Loucy (cell line): ENCODE measurements at regions not wholly inside any gene's neighbourhood (a gene's known extent, or its start where the extent isn't known, plus 50 kb on each side); places are given as distances from the start of the nearest gene placed in this dataset.

Experiments used
- H2AFZ ChIP-seq: fragments of 200-600 bp; sonication (generic); 2 replicates; pipeline ENCODE4 v1.6.0; 2016; ENCODE audit warnings: antibody characterized with exemption, mild to moderate bottlenecking, low read length, moderate library complexity
- H3F3A ChIP-seq: fragments of 200-600 bp; 2 replicates; pipeline ENCODE4 v1.6.0; 2016; ENCODE audit warnings: antibody characterized with exemption, low read depth, mild to moderate bottlenecking
- H3K27me3 ChIP-seq: fragments of 200-600 bp; sonication (generic); 2 replicates; pipeline ENCODE4 v1.6.1; 2014; ENCODE audit warnings: low read length, mild to moderate bottlenecking; ENCODE audit not compliant: insufficient read depth, poor library complexity, severe bottlenecking
- H3K36me3 ChIP-seq: fragments of 200-600 bp; sonication (generic); 2 replicates; pipeline ENCODE4 v1.6.1; 2016; ENCODE audit warnings: low read length; ENCODE audit not compliant: insufficient read depth
- H3K4me1 ChIP-seq: fragments of 200-600 bp; sonication (generic); 2 replicates; pipeline ENCODE4 v1.5.1; 2014; ENCODE audit warnings: low read length, mild to moderate bottlenecking; ENCODE audit not compliant: insufficient read depth, poor library complexity, severe bottlenecking
- H3K4me2 ChIP-seq: fragments of 200-600 bp; sonication (generic); 2 replicates; pipeline ENCODE4 v1.6.0; 2014; ENCODE audit warnings: antibody characterized with exemption, low read length, low read depth, mild to moderate bottlenecking; ENCODE audit not compliant: poor library complexity, severe bottlenecking
- H3K4me3 ChIP-seq: fragments of 200-600 bp; sonication (generic); 2 replicates; pipeline ENCODE4 v1.5.1; 2014; ENCODE audit warnings: low read length, mild to moderate bottlenecking, mixed read lengths; ENCODE audit not compliant: poor library complexity, severe bottlenecking
- H3K79me2 ChIP-seq: fragments of 200-600 bp; sonication (generic); 2 replicates; pipeline ENCODE4 v1.6.1; 2014; ENCODE audit warnings: low read length; ENCODE audit not compliant: insufficient read depth
- H3K9ac ChIP-seq: fragments of 200-600 bp; sonication (generic); 2 replicates; pipeline ENCODE4 v1.6.0; 2014; ENCODE audit warnings: mild to moderate bottlenecking, low read depth, low read length, moderate library complexity; ENCODE audit not compliant: poor library complexity, severe bottlenecking
- H3K9me2 ChIP-seq: fragments of 200-600 bp; sonication (generic); replicated peaks from 2 replicates; pipeline ENCODE4 v1.6.1; 2016; ENCODE audit warnings: low read depth, low read length, mixed read lengths
- H3K9me3 ChIP-seq: fragments of 200-600 bp; sonication (generic); 2 replicates; pipeline ENCODE4 v1.6.1; 2014; ENCODE audit warnings: mild to moderate bottlenecking, antibody characterized with exemption, low read length, low read depth; ENCODE audit not compliant: insufficient read depth
- H4K20me1 ChIP-seq: fragments of 200-600 bp; sonication (generic); 2 replicates; pipeline ENCODE4 v1.6.0; 2014; ENCODE audit warnings: antibody characterized with exemption, low read length, mild to moderate bottlenecking; ENCODE audit not compliant: insufficient read depth, poor library complexity, severe bottlenecking
- CTCF ChIP-seq: fragments of 200-600 bp; sonication (generic); conservative IDR thresholded peaks from 2 replicates; pipeline ENCODE4 v1.5.1; 2014; ENCODE audit warnings: mild to moderate bottlenecking, antibody characterized with exemption, low read length
- EZH2phosphoT487 ChIP-seq: fragments of 200-600 bp; IDR thresholded peaks from 2 replicates; pipeline ENCODE4 v1.6.1; 2018; ENCODE audit warnings: antibody characterized with exemption, mild to moderate bottlenecking, moderate library complexity, borderline replicate concordance

- Histone ChIP-seq H3K4me2 (no peak overlapping the region), H3K36me3 (no peaks in the 10 kb centered on the region), H3K9ac (no peak overlapping the region), H3K79me2 (no peaks in the 10 kb centered on the region), H3K9me3 (no peaks in the 10 kb centered on the region), H2AFZ (no peak overlapping the region), H3F3A (no peaks in the 10 kb centered on the region), H3K27me3 (no peaks in the 10 kb centered on the region), H3K4me3 (no peak overlapping the region), H3K9me2 (no peaks in the 10 kb centered on the region), H4K20me1 (no peaks in the 10 kb centered on the region), H3K4me1 (peaks cover 5% of the 10 kb centered on the region)
- TF ChIP-seq EZH2phosphoT487 (no peak), CTCF (no peak)
Observed at GRCh38 chr1:82265436-82265835, 464.7 kb downstream of the ADGRL2 start.

DNA sequence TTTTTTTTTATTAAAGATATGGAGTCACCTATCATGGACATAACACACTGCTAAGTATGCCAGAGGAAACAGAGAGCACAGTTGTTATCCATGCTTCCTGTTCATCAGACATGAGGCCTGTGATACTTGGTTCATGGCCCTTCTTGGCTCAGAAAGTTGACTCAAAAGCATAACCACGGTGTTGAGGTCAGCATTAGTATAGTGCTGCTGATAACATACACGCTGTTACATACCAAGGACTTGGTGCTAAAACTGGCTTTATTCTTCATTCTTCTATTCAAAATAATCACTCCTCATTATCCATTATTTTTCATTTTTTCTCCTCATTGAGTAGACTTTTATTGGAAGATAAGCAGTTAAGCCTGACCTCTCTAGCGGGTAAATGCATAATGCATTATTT is 464.1 kb downstream of the ADGRL2 start:
- H4K20me1 ChIP-seq = no peaks in the 10 kb centered on the region
- TF ChIP-seq EZH2phosphoT487 = no peak
- no peak for TF ChIP-seq CTCF
- no peaks in the 10 kb centered on the region for H3K36me3 ChIP-seq
- no peak overlapping the region for H3K4me3 ChIP-seq
- no peaks in the 10 kb centered on the region for H3F3A ChIP-seq
- no peak overlapping the region for H3K4me2 ChIP-seq
- H3K79me2 ChIP-seq = no peaks in the 10 kb centered on the region
- H3K9me3 ChIP-seq = no peaks in the 10 kb centered on the region
- no peak overlapping the region for H2AFZ ChIP-seq
- no peaks in the 10 kb centered on the region for H3K9me2 ChIP-seq
- peaks cover 5% of the 10 kb centered on the region for H3K4me1 ChIP-seq
- no peak overlapping the region for H3K9ac ChIP-seq
- no peaks in the 10 kb centered on the region for H3K27me3 ChIP-seq

DNA sequence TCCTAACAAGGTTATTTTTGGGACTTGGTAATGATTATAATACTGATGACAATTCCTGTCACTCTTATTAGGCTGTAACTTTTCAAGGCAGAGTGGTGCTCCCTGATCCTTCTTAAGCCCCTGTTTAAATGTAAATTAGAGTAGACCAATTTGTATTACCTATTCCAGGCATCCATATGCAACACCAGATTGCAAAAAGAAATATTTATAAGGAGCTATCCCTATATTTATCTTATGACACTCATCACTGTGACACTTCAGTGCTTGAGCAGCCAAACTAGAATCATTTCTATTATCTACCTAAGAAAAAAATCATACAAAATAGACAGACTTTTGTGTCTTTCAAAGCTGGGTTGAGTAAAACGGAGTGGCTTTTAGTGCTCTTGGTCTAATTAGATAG is 462.7 kb downstream of the ADGRL2 start:
- Histone ChIP-seq H3K4me1 (peaks cover 5% of the 10 kb centered on the region), H3K79me2 (no peaks in the 10 kb centered on the region), H3K27me3 (no peaks in the 10 kb centered on the region), H2AFZ (no peak overlapping the region), H3K4me2 (no peak overlapping the region), H4K20me1 (no peaks in the 10 kb centered on the region), H3K9me3 (no peaks in the 10 kb centered on the region), H3K36me3 (no peaks in the 10 kb centered on the region), H3F3A (no peaks in the 10 kb centered on the region), H3K9ac (no peak overlapping the region), H3K9me2 (no peaks in the 10 kb centered on the region), H3K4me3 (no peak overlapping the region)
- TF ChIP-seq EZH2phosphoT487 (no peak), CTCF (no peak)
